ENCODE measurements at regions not wholly inside any gene's neighbourhood (a gene's known extent, or its start where the extent isn't known, plus 50 kb on each side); places are given as distances from the start of the nearest gene placed in this dataset.
"Not testable (repeated sequence)": the region's sequence is repeated elsewhere in the genome, so short reads cannot be mapped to it uniquely, and the experiment has no call there.

DNA sequence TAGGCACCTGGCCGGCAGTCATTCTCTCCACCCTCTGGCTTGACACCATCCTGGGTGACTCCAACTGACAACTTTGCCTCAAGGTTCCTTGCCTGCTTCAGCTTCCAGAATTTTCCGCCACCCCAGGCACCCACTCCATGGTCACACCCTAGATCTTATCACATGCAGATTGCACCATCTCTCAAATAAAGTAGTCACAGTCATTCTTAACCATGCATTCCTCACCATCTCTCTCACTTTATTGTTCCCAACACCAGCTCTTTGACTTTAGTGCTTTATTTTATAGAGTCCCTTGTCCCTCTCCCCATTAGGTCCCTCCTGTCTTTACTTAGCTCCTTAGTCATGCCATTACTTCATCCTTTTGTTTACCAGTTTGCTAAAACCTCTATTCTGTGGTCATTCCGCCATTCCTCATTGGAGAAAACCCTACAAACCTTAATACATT lies 351.7 kb downstream of the SPRY2 start:
- no peak for DNase-seq (ENCODE audit: low read depth in 2 of 2)

DNA sequence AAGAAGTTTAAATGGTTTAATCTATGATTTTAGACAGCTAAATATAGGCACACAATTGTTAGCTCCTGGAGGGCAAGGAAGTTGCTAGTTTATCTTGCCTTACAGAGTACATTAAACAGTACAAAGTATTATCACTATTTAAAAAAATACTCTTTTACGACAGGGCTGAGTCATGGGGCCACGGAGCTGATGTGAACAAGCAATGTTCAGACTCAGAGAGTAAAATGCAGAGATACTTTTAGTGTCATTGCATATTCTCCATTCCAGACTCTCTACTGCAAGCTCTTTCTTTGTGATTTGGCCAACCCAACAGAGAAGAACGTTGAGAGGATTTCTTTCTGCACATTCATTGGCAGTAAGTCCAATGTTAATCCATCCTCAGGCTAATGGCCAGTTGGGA lies 352.4 kb downstream of the SPRY2 start:
- DNase-seq (ENCODE audit: low read depth in 2 of 2) = no peak

- DNase-seq (ENCODE audit: low read depth in 2 of 2) = no peak
These were observed 353.2 kb downstream of the SPRY2 start for GRCh38 chr13:79987761-79988160.

DNA sequence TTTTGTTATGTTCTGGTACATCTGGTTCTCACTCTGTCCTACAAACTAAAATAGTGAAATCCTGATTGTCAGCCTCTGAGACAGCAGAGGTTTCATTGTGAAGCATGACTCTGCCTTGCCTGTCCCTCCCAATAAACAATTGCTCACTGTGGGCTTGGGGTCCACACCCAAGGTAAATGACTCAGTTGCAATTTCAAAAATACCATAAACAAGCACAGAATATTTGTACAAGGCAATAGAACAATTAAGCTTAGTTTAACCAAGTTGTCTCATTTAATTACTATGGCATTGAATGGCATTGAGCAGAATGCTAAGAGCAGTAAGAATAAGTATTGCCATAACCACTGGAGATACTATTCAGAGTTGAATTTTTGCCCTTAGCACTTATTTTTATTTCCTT lies 353.6 kb downstream of the SPRY2 start:
- no peak for DNase-seq (ENCODE audit: low read depth in 2 of 2)

GRCh38 chr13:79986890-79987289 lies 354.0 kb downstream of the SPRY2 start:
- DNase-seq (ENCODE audit: low read depth in 2 of 2) = no peak

GRCh38 chr13:79974935-79975650 lies 365.8 kb downstream of the SPRY2 start:
- DNase-seq (ENCODE audit: low read depth in 2 of 2) = not testable (repeated sequence)

DNA sequence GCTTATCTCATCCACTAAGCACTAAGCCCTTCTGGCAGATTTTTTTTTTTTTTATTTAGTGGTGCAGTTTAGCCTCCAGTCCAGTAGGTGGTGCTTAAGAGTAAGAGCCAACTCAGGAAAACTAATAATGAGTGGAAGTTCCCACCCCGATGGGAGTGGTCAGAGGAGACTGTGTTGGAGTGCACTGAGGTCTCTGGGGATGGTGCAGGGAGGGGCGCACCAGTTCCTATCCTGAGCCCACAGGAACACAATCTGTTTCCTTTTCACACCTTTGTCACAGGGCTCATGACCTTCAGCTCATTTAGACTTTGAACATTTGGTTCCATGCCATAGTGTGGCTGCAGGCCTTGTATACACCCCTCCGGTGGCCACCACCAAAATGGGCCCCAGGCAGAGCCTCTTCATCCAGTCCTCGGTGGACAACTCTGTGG lies 367.4 kb downstream of the SPRY2 start:
- DNase-seq (ENCODE audit: low read depth in 2 of 2) = no peak

DNA sequence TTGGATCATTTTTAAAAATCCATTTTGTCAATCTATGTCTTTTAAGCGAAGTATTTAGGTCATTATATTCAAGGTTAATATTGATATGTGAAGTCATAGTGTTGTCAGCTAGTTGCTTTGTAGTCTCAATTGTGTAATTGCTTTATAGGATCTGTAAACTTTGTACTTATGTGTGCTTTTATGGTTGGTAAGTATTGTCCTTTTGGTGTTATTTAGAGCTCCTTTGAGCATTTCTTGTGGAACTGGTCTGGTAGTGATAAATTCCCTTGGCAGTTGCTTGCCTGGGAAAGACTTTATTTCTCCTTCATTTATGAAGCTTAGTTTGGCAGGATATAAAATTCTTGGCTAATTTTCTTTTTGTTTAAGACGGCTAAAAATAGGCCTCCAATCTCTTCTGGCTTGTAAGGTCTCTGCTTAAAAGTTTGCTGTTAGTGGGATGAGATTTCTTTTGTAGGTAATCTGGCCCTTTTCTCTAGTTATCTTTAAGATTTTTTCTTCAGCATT lies 368.8 kb downstream of the SPRY2 start:
- no peak for DNase-seq (ENCODE audit: low read depth in 2 of 2)

DNA sequence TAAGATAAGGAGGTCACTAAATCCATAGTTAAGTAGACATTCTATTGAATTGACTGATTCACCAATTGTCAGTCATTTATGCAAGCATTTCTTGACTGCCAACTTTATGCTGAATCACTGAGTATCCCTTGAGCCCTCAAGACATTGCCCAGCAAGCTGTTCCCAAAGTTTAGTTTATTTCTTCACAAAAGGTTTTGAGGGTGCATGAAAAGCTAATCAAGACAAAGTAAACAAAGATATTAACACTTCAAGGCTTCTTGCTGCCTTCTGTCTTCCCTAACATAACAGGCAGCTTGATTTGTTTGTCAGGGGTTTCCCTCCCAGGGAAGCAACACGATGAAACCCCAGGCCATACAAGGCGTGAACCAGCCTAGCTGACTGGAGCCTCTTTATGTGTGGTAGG lies 374.4 kb downstream of the SPRY2 start:
- no peak for DNase-seq (ENCODE audit: low read depth in 2 of 2)

DNA sequence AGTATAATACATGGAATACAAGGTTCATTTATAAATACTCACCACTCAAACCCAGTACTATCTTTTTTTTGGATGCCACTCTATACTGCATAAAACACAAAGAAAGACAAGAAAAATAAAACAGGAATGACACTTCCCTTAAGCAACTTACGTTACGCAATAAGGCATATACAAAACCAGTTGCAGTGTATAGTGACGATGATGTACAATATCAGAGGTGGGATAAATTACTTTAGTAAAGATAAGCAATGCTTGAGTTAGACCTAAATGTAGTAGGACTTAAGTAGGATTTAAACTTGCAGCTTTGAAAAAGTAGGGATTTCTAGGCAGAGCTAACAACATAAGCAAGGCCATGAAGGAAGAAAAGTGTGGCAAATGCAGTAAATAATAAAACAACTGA lies 374.9 kb downstream of the SPRY2 start:
- DNase-seq (ENCODE audit: low read depth in 2 of 2) = no peak

GRCh38 chr13:79946556-79946955 lies 394.4 kb downstream of the SPRY2 start:
- DNase-seq (ENCODE audit: low read depth in 2 of 2) = no peak

DNA sequence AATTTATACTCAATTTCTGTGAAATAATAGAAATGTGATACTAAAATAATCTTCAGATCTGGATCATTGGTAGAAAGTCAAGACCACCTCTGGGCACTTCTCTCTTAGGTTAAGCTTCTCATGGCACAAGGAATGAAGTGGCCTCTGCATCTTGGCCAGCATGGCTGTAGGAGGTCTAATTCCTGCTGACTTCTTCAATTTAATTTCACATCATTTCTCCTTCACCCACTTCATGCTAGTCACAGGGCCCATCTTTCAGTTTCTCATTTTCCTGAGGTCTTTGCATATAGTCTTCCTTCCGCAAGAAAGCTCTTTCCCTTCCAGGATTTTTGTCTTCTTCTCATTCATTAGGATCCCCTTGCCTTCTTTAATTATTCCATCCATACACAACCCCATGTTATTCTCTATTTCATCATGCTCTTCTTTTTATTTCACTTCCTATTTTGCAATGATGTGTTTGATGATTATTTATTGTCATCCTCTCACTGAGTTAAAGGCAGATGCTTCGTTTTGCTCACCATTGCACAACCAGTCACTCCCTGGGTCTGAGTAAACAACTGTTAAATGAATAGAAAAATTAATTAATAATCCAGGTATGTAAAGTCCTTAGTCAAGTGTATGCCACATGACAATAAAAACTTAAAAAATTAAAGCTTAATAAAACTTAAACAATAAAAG lies 397.4 kb downstream of the SPRY2 start:
- no peak for DNase-seq (ENCODE audit: low read depth in 2 of 2)

DNA sequence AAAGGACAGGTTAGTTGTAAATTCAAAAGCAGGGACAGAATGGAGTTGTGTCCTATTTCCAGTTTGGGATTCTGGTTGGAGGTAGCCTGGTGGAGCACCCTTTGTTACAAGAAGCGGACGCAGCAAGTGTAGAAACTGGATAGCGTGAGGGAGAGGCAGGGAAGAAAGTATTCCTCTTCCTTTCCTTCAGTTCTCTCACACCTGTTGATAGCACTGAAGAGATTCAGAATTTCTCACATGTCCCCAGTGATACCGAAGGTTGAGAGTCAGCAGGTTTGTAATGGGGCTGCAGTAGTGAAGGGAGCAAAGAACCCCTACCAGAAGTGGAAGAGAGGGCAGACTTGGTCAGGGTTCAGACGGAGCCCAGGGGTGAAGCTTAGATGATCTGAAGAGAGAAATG lies 399.2 kb downstream of the SPRY2 start:
- DNase-seq (ENCODE audit: low read depth in 2 of 2) = no peak

DNA sequence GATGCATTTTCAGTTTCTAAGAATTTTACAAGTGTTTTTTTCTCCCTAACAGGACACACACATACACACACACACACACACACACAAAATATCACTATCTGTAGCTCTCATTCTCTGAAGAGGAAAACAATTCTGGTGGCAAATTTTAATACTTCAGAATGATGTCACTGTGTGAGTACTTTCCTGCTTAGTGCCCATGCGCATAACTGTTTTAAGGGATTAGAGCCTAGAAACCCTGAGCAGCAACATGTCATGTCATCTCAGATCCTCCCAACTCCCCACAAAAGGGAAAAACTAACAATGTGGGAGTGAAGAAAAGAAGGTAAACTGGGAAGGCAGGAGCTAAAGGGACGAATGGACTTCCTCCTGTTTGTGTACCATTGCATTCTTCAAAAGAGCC lies 401.2 kb downstream of the SPRY2 start:
- DNase-seq (ENCODE audit: low read depth in 2 of 2) = no peak

DNA sequence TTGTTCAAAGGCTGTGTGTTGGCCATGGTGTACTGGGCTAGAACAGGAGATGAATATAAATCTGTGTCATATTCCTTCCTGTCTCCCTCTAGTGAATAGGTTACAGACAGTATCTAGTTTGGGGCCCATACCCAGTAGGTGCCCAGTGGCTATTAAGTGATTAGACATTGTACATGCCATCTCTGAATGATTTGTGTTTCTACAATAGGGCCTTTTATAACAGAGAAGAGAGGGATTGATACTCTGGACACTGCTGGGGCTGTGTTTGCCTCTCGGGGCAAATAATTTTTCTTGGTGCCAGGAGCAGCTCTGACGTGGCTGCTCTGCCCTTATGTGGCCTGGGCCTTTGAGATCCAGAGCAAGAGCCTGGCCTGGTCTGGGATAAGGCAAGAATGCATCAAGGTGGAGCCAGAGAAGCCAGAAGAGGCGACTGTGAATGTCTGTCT lies 403.1 kb downstream of the SPRY2 start:
- no peak for DNase-seq (ENCODE audit: low read depth in 2 of 2)

DNA sequence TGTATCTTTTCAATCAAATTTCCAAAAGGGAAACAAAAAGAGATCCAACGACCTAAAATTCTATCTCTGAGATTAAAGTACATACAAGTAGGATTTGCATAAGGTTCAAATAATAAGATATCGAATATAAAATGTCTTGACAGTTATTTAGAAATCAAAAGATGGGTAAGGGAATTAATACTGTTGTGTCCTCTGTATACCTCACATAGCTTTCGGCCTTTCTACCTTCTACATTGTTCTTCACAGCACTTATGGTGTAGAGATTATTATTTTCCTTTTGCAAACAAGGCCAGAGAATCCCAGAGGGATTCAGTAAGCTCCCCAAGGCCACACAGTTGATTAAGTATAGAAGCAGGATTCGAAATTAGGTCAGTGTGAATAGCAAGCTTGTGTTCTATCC lies 403.6 kb downstream of the SPRY2 start:
- DNase-seq (ENCODE audit: low read depth in 2 of 2) = no peak

GRCh38 chr13:79936368-79937136 lies 404.4 kb downstream of the SPRY2 start:
- DNase-seq (ENCODE audit: low read depth in 2 of 2) = no peak

DNA sequence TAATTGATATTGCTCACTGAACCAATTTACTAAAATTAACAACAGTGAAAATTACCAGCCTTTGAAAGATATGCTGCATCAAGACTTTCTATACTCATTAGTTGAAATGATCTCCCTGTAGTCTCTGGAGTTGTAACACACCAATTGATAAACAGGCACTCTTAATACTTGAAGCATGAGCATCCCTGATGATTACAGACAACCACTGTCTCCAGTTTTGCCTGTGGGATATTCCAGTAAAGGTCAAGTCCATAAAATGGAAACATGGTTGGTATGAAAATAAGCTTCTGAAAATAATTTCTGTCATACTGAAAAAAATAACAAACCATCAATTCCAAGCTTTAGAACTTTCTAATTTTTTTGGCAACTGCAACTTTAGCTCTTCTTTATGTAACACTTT lies 405.8 kb downstream of the SPRY2 start:
- DNase-seq (ENCODE audit: low read depth in 2 of 2) = no peak

GRCh38 chr13:79933389-79933788 lies 407.5 kb downstream of the SPRY2 start:
- no peak for DNase-seq (ENCODE audit: low read depth in 2 of 2)

DNA sequence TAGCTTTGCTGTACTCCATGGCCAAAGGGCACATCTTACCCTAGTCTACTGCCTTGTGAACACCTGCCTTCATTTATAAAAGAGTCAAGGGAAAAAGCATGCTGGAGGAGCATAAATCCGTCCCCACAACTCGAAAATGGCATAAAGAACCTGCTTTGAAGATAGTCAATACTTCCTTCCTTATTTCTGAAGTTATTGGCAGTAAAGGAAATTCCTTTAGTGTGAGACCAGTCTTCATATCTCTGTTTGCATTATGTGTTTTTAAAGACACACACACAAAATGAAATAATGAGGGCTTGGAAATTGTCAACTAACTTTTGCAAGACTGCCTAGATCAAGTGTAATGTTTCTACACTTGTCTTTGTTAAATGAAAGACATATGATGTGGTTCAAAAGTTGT lies 408.4 kb downstream of the SPRY2 start:
- DNase-seq (ENCODE audit: low read depth in 2 of 2) = no peak

DNA sequence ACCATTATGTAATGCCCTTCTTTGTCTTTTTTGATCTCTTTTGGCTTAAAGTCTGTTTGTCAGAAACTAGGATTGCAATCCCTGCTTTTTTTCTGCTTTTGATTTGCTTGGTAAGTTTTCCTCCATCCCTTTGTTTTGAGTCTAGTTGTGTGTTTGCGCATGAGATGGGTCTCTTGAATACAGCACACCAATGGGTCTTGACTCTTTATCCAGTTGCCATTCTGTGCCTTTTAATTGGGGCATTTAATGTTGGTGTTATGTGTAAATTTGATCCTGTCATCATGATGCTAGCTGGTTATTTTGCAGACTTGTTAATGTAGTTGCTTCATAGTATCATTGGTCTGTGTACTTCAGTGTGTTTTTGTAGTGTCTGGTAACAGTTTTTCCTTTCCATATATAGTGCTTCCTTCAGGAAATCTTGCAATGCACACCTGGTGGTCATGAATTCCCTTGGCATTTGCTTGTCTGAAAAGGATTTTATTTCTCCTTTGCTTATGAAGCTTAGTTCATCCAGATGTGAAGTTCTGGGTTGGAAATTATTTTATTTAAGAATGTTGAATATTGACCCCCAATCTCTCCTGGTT lies 416.9 kb downstream of the SPRY2 start:
- not testable (repeated sequence) for DNase-seq (ENCODE audit: low read depth in 2 of 2)

DNA sequence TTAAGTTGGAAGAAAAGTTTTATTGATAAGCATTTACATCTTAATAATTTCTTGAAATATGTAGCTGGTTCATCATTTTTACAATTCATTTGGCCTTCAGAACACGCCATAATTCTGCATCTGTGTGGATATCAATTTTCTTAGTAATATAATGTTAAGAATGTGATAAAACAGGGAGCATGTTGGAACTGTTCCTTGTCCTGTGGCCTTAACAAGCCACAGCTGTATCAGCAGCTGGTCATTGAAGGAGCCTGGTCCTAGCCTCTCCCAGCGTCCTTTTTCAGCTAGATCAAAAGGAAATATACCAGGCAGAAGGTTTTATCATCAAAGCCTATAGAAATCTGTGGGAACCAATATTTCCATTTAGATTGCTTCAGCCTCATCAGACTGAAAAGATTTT lies 421.8 kb downstream of the SPRY2 start:
- DNase-seq (ENCODE audit: low read depth in 2 of 2) = no peak

Data from stimulated activated CD4-positive, alpha-beta T cell treated with anti-CD3 and anti-CD28 coated beads, Interleukin-1b, Interleukin-23, amount 100 ng/mL, for 1 hour (primary cell).